Ramos (cell line): ENCODE measurements at regions not wholly inside any gene's neighbourhood (a gene's known extent, or its start where the extent isn't known, plus 50 kb on each side); places are given as distances from the start of the nearest gene placed in this dataset.

Source experiments
- in situ Hi-C: fragments of 300-500 bp; cut with MboI; formaldehyde crosslinking; loops from one replicate; pipeline ENCODE4 v1.14.3; 2022; ENCODE audit warnings: low sequenced_read_pairs; ENCODE audit not compliant: unreplicated experiment

GRCh38 chr12:4112290-4112689 is 161.3 kb upstream of the CCND2 start:
- in situ Hi-C loops: no loop called here

DNA sequence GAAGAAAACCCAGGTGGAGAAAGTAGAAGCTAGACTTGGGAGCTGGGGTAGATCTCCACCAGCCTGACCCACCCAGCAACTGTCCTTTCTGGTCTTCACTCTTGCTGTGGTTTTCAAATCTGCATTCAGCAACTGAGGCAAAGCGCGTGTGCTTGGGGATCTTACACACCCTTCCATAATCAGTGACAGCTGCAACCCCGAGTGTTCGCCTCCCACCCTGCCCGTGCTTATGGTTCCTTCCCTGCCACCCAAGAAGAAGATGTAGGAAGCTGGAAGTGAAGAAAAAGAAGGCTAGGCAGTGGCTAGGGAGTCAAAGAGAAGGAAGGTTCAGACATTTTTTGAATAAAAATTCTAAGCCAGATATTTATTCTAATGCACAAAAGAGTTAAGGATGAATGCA is 162.6 kb upstream of the CCND2 start:
- in situ Hi-C loops: no loop called here

DNA sequence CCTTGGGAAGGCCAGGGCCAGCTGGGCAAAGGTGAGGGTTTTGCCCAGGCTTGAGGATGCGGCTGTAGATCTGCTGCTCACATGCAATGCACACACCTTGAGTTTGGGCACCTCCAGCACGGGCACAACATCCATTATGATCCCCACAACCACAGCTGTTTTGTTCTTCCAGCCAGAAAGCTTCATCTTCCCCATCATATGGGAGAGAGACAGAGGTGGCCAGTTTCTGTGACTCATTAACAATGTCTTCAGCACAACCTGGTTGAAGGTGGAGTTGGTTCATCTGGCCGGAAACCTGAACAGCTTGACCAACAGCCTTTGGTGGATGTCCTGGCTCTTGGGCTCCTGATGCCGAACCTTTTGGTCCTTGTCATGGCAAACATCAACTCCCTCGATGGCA is 163.7 kb upstream of the CCND2 start:
- in situ Hi-C loops: loop anchor here (5.0 kb wide), 1 partner anchor 167 kb away; no protein-coding TSS in a partner anchor

DNA sequence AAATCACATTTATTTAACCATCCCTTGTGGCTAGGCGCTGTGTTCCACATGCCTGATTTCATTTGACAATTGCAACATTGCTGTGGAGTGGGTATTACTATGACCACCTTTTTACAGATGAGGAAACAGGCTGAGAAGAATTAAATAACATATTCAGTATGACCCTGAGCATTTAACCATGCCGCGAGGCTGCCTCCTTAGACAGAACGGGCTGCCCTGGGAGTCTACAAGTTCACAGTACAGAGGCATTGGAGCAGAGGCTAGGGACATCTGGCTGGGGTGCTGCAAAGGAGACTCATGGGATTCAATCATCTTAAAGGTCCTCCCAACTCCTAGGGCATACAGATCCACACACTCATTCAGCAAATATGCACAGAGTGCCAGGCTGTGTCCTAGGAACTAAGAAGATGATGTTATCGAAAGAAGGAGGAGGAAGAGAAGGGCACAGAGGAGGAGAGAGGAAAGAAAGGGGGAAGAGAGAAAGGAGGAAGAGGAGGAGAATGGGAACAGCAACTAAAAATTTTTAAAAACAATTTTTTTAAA is 164.7 kb upstream of the CCND2 start:
- in situ Hi-C loops: loop anchor here (5.0 kb wide), 1 partner anchor 168 kb away; no protein-coding TSS in a partner anchor

DNA sequence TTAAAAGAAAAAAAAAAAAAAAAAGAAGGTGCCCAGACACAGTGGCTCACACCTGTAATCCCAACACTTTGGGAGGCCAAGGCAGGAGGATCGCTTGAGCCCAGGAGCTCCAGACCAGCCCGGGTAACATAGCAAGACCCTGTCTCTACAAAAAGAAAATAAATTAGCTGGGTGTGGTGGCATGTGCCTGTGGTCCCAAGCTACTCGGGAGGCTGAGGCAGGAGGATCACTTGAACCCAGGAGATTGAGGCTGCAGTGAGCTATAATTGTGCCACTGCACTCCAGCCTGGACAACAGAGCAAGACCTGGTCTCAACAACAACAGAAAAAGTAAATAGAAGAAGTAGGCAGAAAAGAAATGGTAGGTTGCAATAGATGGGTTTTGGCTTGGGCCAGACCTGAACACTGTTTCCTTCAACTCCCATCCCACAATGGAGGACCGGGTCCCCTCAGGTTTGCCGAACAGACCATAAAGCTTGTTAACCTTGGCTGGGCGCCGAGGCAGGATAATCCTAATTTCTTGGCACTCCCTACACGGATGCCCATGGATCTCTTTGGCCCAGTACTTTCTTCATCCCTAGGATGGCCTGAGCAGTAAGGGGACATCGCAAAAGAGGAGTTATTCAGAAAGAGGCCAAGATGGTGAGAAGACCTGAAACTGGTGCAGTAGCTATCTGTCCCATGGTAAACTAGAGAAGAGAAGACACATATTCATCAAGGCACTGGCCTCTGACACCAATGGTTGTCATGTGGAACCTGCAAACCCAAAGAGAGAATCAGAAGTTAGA is 165.5 kb upstream of the CCND2 start:
- in situ Hi-C loops: loop anchor here (5.0 kb wide), 1 partner anchor 169 kb away; no protein-coding TSS in a partner anchor

- in situ Hi-C loops: loop anchor here (5.0 kb wide), 1 partner anchor 170 kb away; no protein-coding TSS in a partner anchor
Observed at GRCh38 chr12:4107436-4107878, 166.1 kb upstream of the CCND2 start.

DNA sequence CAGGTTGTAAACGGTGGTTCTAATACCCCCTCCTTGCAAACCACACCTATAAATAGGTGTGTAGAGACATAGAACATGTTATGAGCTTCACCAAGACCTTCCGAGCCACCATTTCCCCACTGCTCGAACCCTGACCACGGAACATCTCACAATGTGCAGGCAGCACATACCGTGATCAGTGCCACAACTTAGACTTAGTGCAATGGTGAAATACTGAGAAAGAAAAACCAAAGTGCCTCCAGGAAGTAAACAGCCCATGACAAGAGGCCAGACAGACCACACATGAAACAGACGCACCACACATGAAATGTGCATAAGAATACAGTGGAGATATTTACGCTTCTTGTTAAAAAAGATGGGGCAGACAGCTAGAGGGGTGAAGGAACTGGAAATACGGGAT is 166.9 kb upstream of the CCND2 start:
- in situ Hi-C loops: loop anchor here (5.0 kb wide), 1 partner anchor 171 kb away; no protein-coding TSS in a partner anchor

DNA sequence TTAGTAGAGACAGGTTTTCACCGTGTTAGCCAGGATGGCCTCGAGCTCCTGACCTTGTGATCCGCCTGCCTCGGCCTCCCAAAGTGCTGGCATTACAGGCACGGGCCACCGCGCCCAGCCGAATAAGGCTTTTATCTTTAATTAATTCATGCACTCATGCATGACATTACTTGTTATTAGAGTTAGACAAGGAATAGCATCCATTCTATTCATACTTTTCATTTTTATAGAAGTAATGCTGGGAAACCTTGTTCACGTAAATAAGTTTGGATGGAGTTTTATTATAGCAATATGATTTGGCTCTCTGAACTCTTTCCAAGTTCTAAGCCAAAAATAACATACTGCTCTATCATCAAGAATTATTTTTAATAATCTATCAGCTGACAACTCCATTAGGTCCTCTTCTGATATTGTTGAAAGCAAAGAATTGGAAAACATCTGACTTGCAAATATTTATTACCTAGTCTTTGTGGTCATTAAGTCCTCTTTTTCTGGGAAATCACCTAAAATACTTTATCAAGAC is 168.8 kb upstream of the CCND2 start:
- in situ Hi-C loops: loop anchor here (5.0 kb wide), 1 partner anchor 173 kb away; no protein-coding TSS in a partner anchor

- in situ Hi-C loops: no loop called here
Observed at GRCh38 chr12:4099276-4099675, 174.3 kb upstream of the CCND2 start.

GRCh38 chr12:4091016-4091743 is 182.4 kb upstream of the CCND2 start:
- in situ Hi-C loops: no loop called here

GRCh38 chr12:4089956-4090355 is 183.6 kb upstream of the CCND2 start:
- in situ Hi-C loops: no loop called here

GRCh38 chr12:4089121-4089606 is 184.4 kb upstream of the CCND2 start:
- in situ Hi-C loops: no loop called here

DNA sequence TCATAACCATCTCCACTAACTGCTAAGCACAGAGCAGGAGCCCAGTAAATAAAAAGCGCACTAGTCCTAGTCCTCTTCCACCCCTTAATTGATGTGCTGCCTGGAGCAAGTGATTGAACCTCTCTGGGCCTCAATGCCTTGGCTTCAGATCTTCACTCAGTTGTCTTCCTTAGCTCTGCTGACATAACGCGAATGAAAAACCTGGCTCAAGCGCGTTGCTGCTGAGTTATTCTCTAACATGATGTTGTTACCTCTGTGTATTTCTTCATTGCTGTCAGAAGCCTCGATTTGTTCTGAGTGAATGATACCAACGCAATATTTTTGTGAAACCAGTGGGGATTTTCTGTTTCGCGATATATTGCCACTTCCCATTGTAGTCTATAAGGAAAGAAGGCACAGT is 185.1 kb upstream of the CCND2 start:
- in situ Hi-C loops: no loop called here

- in situ Hi-C loops: no loop called here
Observed at GRCh38 chr12:4086481-4086880, 187.1 kb upstream of the CCND2 start.

GRCh38 chr12:4084573-4084972 is 189.0 kb upstream of the CCND2 start:
- in situ Hi-C loops: no loop called here

- in situ Hi-C loops: no loop called here
Observed at GRCh38 chr12:4082809-4083403, 190.7 kb upstream of the CCND2 start.

DNA sequence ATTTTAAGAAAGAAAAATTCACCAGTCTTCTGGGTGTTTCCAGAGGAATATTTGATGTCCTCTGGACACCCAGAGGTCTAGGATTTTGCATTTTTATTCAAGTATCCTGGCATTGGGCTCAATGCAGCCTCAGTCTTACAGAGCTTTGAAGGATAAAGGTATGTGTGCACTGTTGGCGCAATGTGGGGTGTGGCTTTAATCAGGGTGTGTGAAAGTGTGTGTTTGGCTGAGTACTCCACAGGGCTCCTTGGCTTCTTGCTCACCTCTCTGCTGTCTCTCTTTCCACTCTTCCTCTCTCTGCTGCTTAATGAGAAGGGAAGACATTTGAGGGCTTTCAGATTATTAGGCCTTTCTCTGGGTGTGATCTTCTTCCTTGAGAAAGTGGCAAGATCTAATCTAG is 193.3 kb upstream of the CCND2 start:
- in situ Hi-C loops: no loop called here

DNA sequence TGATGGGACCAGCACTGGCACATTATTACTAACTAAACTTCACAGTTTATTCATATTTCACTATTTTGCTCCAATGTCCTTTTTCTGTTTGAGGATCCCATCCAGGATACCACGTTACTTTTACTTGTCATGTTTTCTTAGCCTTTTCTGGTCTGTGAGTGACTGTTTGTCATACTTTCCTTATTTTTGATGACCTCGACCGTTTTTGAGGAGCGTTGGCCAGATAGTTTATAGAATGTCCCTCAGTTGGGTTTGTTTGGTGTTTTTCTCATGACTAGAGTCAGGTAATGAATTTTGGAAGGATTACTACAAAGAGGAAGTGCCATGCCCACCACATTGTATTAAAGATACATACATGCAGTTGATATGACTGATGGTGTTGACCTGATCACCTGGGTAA is 199.4 kb upstream of the CCND2 start:
- in situ Hi-C loops: no loop called here

DNA sequence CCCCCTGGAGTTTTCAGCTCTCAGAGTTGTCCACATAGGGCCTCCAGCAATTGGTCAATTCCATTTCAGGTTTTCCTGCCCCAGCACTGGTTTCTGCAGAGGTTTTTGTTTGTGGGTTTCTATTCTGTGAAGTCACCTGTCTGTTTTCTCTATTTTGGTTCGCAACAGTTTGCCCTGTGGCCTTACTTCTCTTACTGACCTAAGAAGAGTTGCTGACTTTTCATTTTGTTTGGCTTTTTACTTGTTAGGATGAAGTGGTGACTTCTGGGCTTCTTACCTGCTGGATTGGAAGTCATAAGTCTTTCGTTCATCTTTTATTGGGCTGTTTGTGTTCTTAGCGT is 196.4 kb upstream of the PARP11 start:
- in situ Hi-C loops: no loop called here

- in situ Hi-C loops: no loop called here
Observed at GRCh38 chr12:4068981-4069669, 195.9 kb upstream of the PARP11 start.
